ENCODE measurements at regions not wholly inside any gene's neighbourhood (a gene's known extent, or its start where the extent isn't known, plus 50 kb on each side); places are given as distances from the start of the nearest gene placed in this dataset.

- 17% methylated on average over 1 of the region's 2 CpGs for WGBS (ENCODE audit: low lambda C conversion rate)
- Histone ChIP-seq H3K9me2 (peaks cover 9% of the 10 kb centered on the region; the same call in 1 of the 2 replicates), H3K79me2 (ENCODE audit: insufficient read depth) (no peaks in the 10 kb centered on the region), H3K27me3 (ENCODE audit: insufficient read depth) (no peaks in the 10 kb centered on the region), H4K20me1 (ENCODE audit: insufficient read depth) (no peaks in the 10 kb centered on the region), H3K9me3 (no peaks in the 10 kb centered on the region), H3K4me1 (ENCODE audit: control insufficient read depth in 1 of 2, insufficient read depth in 2 of 2, low read depth in 1 of 2, low read length in 1 of 2) (no peaks in the 10 kb centered on the region), H3K9ac (no peak overlapping the region), H3K27ac (ENCODE audit: low read depth in 2 of 2, low read length in 1 of 2) (no peak overlapping the region), H2AFZ (ENCODE audit: low read depth) (no peak overlapping the region), H3F3A (replicated peaks; ENCODE audit: insufficient read depth) (no peaks in the 10 kb centered on the region), H3K4me3 (ENCODE audit: low read depth in 2 of 2, low read length in 1 of 2) (no peak overlapping the region), H3K36me3 (replicated peaks in 1 of 2; ENCODE audit: control insufficient read depth in 1 of 2, insufficient read depth in 2 of 2, low read length in 1 of 2) (no peaks in the 10 kb centered on the region), H3K4me2 (no peak overlapping the region)
- no peak for TF ChIP-seq USF1 (IDR thresholded peaks at IDR 0.05; ENCODE audit: borderline replicate concordance, low read depth)
- TF ChIP-seq GATA2 (CRISPR knock-in tag; IDR thresholded peaks at IDR 0.05): no peak
- no peak for TF ChIP-seq ELF1 (IDR thresholded peaks at IDR 0.05)
- no peak for TF ChIP-seq FOSL2 (IDR thresholded peaks at IDR 0.05; ENCODE audit: borderline replicate concordance, low read depth)
- TF ChIP-seq REST (IDR thresholded peaks at IDR 0.05; ENCODE audit: low read depth, low read length): no peak
- TF ChIP-seq GABPA (IDR thresholded peaks at IDR 0.05; ENCODE audit: low read depth): no peak
- TF ChIP-seq EZH2phosphoT487 (IDR thresholded peaks at IDR 0.05; ENCODE audit: borderline replicate concordance, low read depth): no peak
- no peak for TF ChIP-seq NFIC (IDR thresholded peaks at IDR 0.05; ENCODE audit: borderline replicate concordance)
- no peak for TF ChIP-seq TCF12 (IDR thresholded peaks at IDR 0.05)
- POLR2A ChIA-PET: no interaction called here
- DNase-seq: no peak
- CTCF ChIA-PET: no interaction called here
These were observed 605.9 kb upstream of the FAM174A start for GRCh38 chr5:99929067-99929805.

- no peaks in the 10 kb centered on the region for H4K20me1 ChIP-seq (ENCODE audit: insufficient read depth)
- WGBS (ENCODE audit: low lambda C conversion rate): 15% methylated on average over 4 of the region's 4 CpGs
- H3K36me3 ChIP-seq (replicated peaks in 1 of 2; ENCODE audit: control insufficient read depth in 1 of 2, insufficient read depth in 2 of 2, low read length in 1 of 2): no peaks in the 10 kb centered on the region
- no peak overlapping the region for H2AFZ ChIP-seq (ENCODE audit: low read depth)
- H3K4me2 ChIP-seq: no peak overlapping the region
- CTCF ChIA-PET: no interaction called here
- POLR2A ChIA-PET: no interaction called here
- no peaks in the 10 kb centered on the region for H3F3A ChIP-seq (replicated peaks; ENCODE audit: insufficient read depth)
- no peak for DNase-seq
- no peaks in the 10 kb centered on the region for H3K4me1 ChIP-seq (ENCODE audit: control insufficient read depth in 1 of 2, insufficient read depth in 2 of 2, low read depth in 1 of 2, low read length in 1 of 2)
- H3K27ac ChIP-seq (ENCODE audit: low read depth in 2 of 2, low read length in 1 of 2): no peak overlapping the region
- no peaks in the 10 kb centered on the region for H3K79me2 ChIP-seq (ENCODE audit: insufficient read depth)
- H3K9me3 ChIP-seq: no peaks in the 10 kb centered on the region
- H3K9ac ChIP-seq: no peak overlapping the region
- no peaks in the 10 kb centered on the region for H3K27me3 ChIP-seq (ENCODE audit: insufficient read depth)
- peaks cover 9% of the 10 kb centered on the region; the same call in 1 of the 2 replicates for H3K9me2 ChIP-seq
- no peak for TF ChIP-seq USF2 (IDR thresholded peaks at IDR 0.05; ENCODE audit: borderline replicate concordance, low read depth, low read length)
- H3K4me3 ChIP-seq (ENCODE audit: low read depth in 2 of 2, low read length in 1 of 2): no peak overlapping the region
These were observed 606.7 kb upstream of the FAM174A start for GRCh38 chr5:99928490-99928889.

Data from SK-N-SH (cell line).